BE2C (cell line): ENCODE measurements at regions not wholly inside any gene's neighbourhood (a gene's known extent, or its start where the extent isn't known, plus 50 kb on each side); places are given as distances from the start of the nearest gene placed in this dataset.

Experiments
- DNase-seq: peaks from one replicate; pipeline ENCODE4 v3.0.0-alpha.2; 2020
- H3K27me3 ChIP-seq: fragments of 250-450 bp; sonication (Bioruptor Pico); 2 replicates; pipeline ENCODE4 v1.5.1; 2020; ENCODE audit warnings: mild to moderate bottlenecking
- H3K36me3 ChIP-seq: fragments of 250-450 bp; sonication (Bioruptor Pico); 2 replicates; pipeline ENCODE4 v1.5.1; 2020; ENCODE audit warnings: mild to moderate bottlenecking
- H3K4me1 ChIP-seq: fragments of 250-450 bp; sonication (Bioruptor Pico); 2 replicates; pipeline ENCODE4 v1.5.1; 2020
- H3K4me3 ChIP-seq: 2 replicates; pipeline ENCODE4 v1.5.1; 2011; ENCODE audit warnings: low read depth, low read length
- H3K9me3 ChIP-seq: fragments of 250-450 bp; sonication (Bioruptor Pico); 2 replicates; pipeline ENCODE4 v1.5.1; 2020
- CTCF ChIP-seq: IDR thresholded peaks from 2 replicates; pipeline ENCODE4 v1.5.1; 2012; ENCODE audit warnings: mild to moderate bottlenecking, low read depth, low read length

GRCh38 chr11:33558097-33558496 is 142.5 kb downstream of the C11orf91 start:
- no peak for TF ChIP-seq CTCF
- no peak for DNase-seq

GRCh38 chr11:33557201-33557600 is 143.4 kb downstream of the C11orf91 start:
- TF ChIP-seq CTCF: no peak
- DNase-seq: no peak
- Histone ChIP-seq H3K9me3 (no peaks in the 10 kb centered on the region), H3K36me3 (no peaks in the 10 kb centered on the region), H3K4me1 (no peaks in the 10 kb centered on the region), H3K4me3 (no peak overlapping the region), H3K27me3 (no peaks in the 10 kb centered on the region)

More at GRCh38 chr11:33558097-33558496, 142.5 kb downstream of the C11orf91 start:
- no peaks in the 10 kb centered on the region for H3K4me1 ChIP-seq
- H3K27me3 ChIP-seq: no peaks in the 10 kb centered on the region
- no peak overlapping the region for H3K4me3 ChIP-seq
- H3K9me3 ChIP-seq: no peaks in the 10 kb centered on the region
- H3K36me3 ChIP-seq: no peaks in the 10 kb centered on the region

DNA sequence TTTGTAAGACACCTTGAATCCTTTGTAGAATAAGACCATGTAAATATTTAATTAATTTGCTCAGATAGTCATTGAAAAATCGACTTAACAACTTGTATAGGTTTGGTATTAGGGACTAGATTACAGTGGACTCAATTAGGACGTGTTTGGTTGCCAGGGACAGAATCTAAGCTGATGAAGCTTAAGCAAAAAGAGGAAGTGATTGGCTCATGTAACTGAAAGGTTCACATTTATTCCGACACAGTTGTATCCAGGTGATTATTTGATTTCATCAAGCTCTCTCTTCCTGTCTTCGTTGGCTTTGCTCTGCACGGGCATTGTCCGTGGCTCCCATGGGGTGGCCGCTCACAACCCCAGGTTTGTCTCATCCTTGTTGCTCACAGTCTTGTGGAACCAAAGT is 146.4 kb downstream of the C11orf91 start:
- no peaks in the 10 kb centered on the region for H3K9me3 ChIP-seq
- peaks cover 3% of the 10 kb centered on the region; the same call in 1 of the 2 replicates for H3K27me3 ChIP-seq
- H3K4me1 ChIP-seq: no peaks in the 10 kb centered on the region
- no peaks in the 10 kb centered on the region for H3K36me3 ChIP-seq
- no peak overlapping the region for H3K4me3 ChIP-seq
- no peak for TF ChIP-seq CTCF
- DNase-seq: no peak

DNA sequence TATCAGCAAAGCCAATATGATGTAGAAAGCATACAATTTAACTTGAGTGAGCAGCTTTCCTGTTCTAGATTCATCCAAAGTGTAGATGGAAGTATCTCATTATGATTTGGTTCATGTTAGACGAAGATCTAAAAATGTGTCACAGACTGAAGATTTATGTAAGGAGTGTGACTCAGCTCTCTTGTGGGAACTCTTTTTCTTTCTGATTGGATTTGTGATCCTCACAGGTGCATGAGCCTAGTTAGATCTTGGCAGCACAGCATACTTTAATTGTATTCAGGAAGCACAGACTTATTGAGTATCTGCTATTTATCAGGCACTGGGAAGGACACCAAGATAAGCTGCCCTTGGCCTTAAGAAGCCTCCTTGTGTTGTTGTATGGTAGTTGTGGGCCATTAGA is 147.1 kb downstream of the C11orf91 start:
- no peak for TF ChIP-seq CTCF
- no peak for DNase-seq
- Histone ChIP-seq H3K4me1 (no peaks in the 10 kb centered on the region), H3K9me3 (no peaks in the 10 kb centered on the region), H3K36me3 (no peaks in the 10 kb centered on the region), H3K4me3 (no peak overlapping the region), H3K27me3 (peaks cover 5% of the 10 kb centered on the region)

- no peak for TF ChIP-seq CTCF
- no peak for DNase-seq
- no peaks in the 10 kb centered on the region for H3K36me3 ChIP-seq
Measured at GRCh38 chr11:33552756-33553155, 147.9 kb downstream of the C11orf91 start.

GRCh38 chr11:33551051-33551450 is 149.6 kb downstream of the C11orf91 start:
- Histone ChIP-seq H3K9me3 (no peaks in the 10 kb centered on the region), H3K4me1 (no peaks in the 10 kb centered on the region), H3K27me3 (peaks cover 13% of the 10 kb centered on the region), H3K36me3 (no peaks in the 10 kb centered on the region), H3K4me3 (no peak overlapping the region)
- no peak for TF ChIP-seq CTCF
- no peak for DNase-seq

More at GRCh38 chr11:33552756-33553155, 147.9 kb downstream of the C11orf91 start:
- H3K27me3 ChIP-seq: peaks cover 12% of the 10 kb centered on the region
- H3K9me3 ChIP-seq: no peaks in the 10 kb centered on the region
- H3K4me3 ChIP-seq: no peak overlapping the region
- H3K4me1 ChIP-seq: no peaks in the 10 kb centered on the region
